K562 (cell line): ENCODE measurements at regions not wholly inside any gene's neighbourhood (a gene's known extent, or its start where the extent isn't known, plus 50 kb on each side); places are given as distances from the start of the nearest gene placed in this dataset.

Experiments
- ATAC-seq: fragments of 200-7000 bp; cut with Tn5 transposase; 3 replicates; pipeline ENCODE4 v1.9.1; 2020; ENCODE audit warnings: moderate library complexity
- BruUV-seq: library from RNA; stranded (reverse); fragments of 400-500 nt; replicated peaks from 2 replicates; lab custom pipeline; 2021; lab: Mats Ljungman, UMichigan
- CTCF ChIA-PET: fragments of 300-600 bp; formaldehyde crosslinking; extraction: SDS; loops from one replicate; lab custom pipeline; 2021; ENCODE audit warnings: low intra/inter-chr PET ratio; lab: Yijun Ruan, JAX
- POLR2A ChIA-PET: fragments of 300-600, 350-650 bp; sonication (Branson Sonifier 250); formaldehyde crosslinking; extraction: SDS; loops from one replicate; lab custom pipeline; 2021; ENCODE audit warnings: antibody characterized with exemption, inconsistent platforms; lab: Yijun Ruan, JAX
- DNase-seq, 4 experiments: peaks; one replicate each; pipeline versions ENCODE4 v3.0.0 to v3.0.0-alpha.2; 2011 to 2018; ENCODE audit warnings: low spot score in 3 of 4, mixed read lengths in 3 of 4; ENCODE audit errors: extremely low read depth in 1 of 4
- FAIRE-seq: peaks from 2 replicates; lab custom pipeline; 2011; peaks lifted over from hg19 to GRCh38; lab: Jason Lieb, UNC
- H2AFZ ChIP-seq: 2 replicates; pipeline ENCODE4 v1.6.0; 2011; ENCODE audit warnings: low read depth, low read length, control low read depth, inconsistent platforms
- H3K27ac ChIP-seq: fragments of 200-600 bp; 3 replicates; pipeline ENCODE4 v1.8.0; 2011; ENCODE audit warnings: low read depth, mild to moderate bottlenecking, control low read depth, inconsistent platforms, low read length, moderate library complexity, mixed read lengths; ENCODE audit errors: extremely low read depth
- H3K27me3 ChIP-seq, 2 experiments: fragments of 300-600 bp in 1 of 2; 2 replicates in 1 of 2; 3 replicates in 1 of 2; pipeline versions ENCODE4 v1.6.0 to v1.8.0; 2011; ENCODE audit warnings: inconsistent platforms in 2 of 2, low read length in 2 of 2, mild to moderate bottlenecking in 1 of 2, mixed read lengths in 1 of 2, moderate library complexity in 1 of 2; ENCODE audit not compliant: control insufficient read depth in 2 of 2, insufficient read depth in 2 of 2
- H3K36me3 ChIP-seq: fragments of 300-600 bp; 3 replicates; pipeline ENCODE4 v1.8.0; 2011; ENCODE audit warnings: mild to moderate bottlenecking, low read length, inconsistent platforms; ENCODE audit not compliant: control insufficient read depth, insufficient read depth
- H3K4me1 ChIP-seq, 2 experiments: fragments of 200-600 bp in 1 of 2; replicated peaks in 1 of 2; 2 replicates in 1 of 2; 3 replicates in 1 of 2; pipeline versions ENCODE4 v1.5.1 to v1.8.0; 2011; ENCODE audit warnings: inconsistent platforms in 2 of 2, low read length in 2 of 2, mild to moderate bottlenecking in 1 of 2, mixed read lengths in 1 of 2, moderate library complexity in 1 of 2; ENCODE audit not compliant: control insufficient read depth in 2 of 2, insufficient read depth in 2 of 2
- H3K4me2 ChIP-seq: 2 replicates; pipeline ENCODE4 v1.6.1; 2011; ENCODE audit warnings: low read length, control low read depth, inconsistent platforms, mixed read lengths; ENCODE audit not compliant: insufficient read depth
- H3K4me3 ChIP-seq: fragments of 200-600 bp; sonication (generic), shearing (Covaris generic); 2 replicates; pipeline ENCODE4 v1.5.1; 2016; ENCODE audit warnings: control low read depth, inconsistent platforms
- H3K79me2 ChIP-seq: fragments of 200-600 bp; 3 replicates; pipeline ENCODE4 v1.8.0; 2011; ENCODE audit warnings: low read length, inconsistent platforms; ENCODE audit not compliant: control insufficient read depth, insufficient read depth
- H3K9ac ChIP-seq, 2 experiments: 2 replicates each; pipeline versions ENCODE4 v1.6.0 to v1.6.1; 2011; ENCODE audit warnings: low read depth in 2 of 2, low read length in 2 of 2, control low read depth in 1 of 2, inconsistent platforms in 1 of 2, mild to moderate bottlenecking in 1 of 2, mixed read lengths in 1 of 2; ENCODE audit not compliant: insufficient read depth in 1 of 2
- H3K9me1 ChIP-seq: one replicate; pipeline ENCODE4 v1.6.0; 2011; ENCODE audit warnings: inconsistent platforms, mild to moderate bottlenecking, low read length, moderate library complexity; ENCODE audit not compliant: control insufficient read depth, insufficient read depth
- H3K9me3 ChIP-seq: replicated peaks from 2 replicates; pipeline ENCODE4 v1.5.1; 2011; ENCODE audit warnings: low read depth, low read length, inconsistent platforms; ENCODE audit not compliant: control insufficient read depth, insufficient read depth
- H4K20me1 ChIP-seq: replicated peaks from 2 replicates; pipeline ENCODE4 v1.6.1; 2011; ENCODE audit warnings: low read length, inconsistent platforms, mixed read lengths; ENCODE audit not compliant: control insufficient read depth, insufficient read depth
- BRF1 ChIP-seq: IDR thresholded peaks from 3 replicates; pipeline ENCODE4 v1.6.1; 2011; ENCODE audit warnings: borderline replicate concordance, mild to moderate bottlenecking; ENCODE audit not compliant: insufficient read length; ENCODE audit errors: extremely low read depth
- CC2D1A ChIP-seq: fragments of 450-650 bp; IDR thresholded peaks from 2 replicates; pipeline ENCODE4 v1.6.1; 2017; ENCODE audit warnings: mild to moderate bottlenecking
- CHD1 ChIP-seq: fragments of 200-600 bp; sonication (generic); IDR thresholded peaks from one replicate; pipeline ENCODE4 v1.6.1; 2012; ENCODE audit warnings: mild to moderate bottlenecking, moderate library complexity, low read length, inconsistent platforms
- HDAC1 ChIP-seq, 2 experiments: fragments of 450-650 bp; IDR thresholded peaks; 2 replicates each; pipeline ENCODE4 v1.6.1; 2016 to 2017; ENCODE audit warnings: inconsistent platforms in 1 of 2, mild to moderate bottlenecking in 1 of 2, moderate library complexity in 1 of 2
- PHTF2 ChIP-seq: fragments of 250-450 bp; sonication (Bioruptor Pico); IDR thresholded peaks from 2 replicates; pipeline ENCODE4 v1.5.0; 2021; ENCODE audit warnings: mild to moderate bottlenecking
- SMARCE1 ChIP-seq: fragments of 450-650 bp; IDR thresholded peaks from 2 replicates; pipeline ENCODE4 v1.7.1; 2016; ENCODE audit warnings: mild to moderate bottlenecking
- XRCC5 ChIP-seq: fragments of 200-400 bp; formaldehyde crosslinking; IDR thresholded peaks from 2 replicates; pipeline ENCODE4 v1.6.1; 2017; ENCODE audit warnings: low read depth, mild to moderate bottlenecking, low read length
- ZFP36 ChIP-seq: fragments of 150-350 bp; IDR thresholded peaks from 2 replicates; pipeline ENCODE4 v1.6.1; 2018; ENCODE audit warnings: low read length, low read depth; ENCODE audit not compliant: partially characterized antibody
- ZNF121 ChIP-seq: sonication (generic); formaldehyde crosslinking; conservative IDR thresholded peaks from 2 replicates; pipeline ENCODE4 v1.8.0; 2022; ENCODE audit warnings: missing genetic modification reagents
- ZNF184 ChIP-seq: sonication (generic); formaldehyde crosslinking; IDR thresholded peaks from 2 replicates; pipeline ENCODE4 v1.5.0; 2020; ENCODE audit warnings: missing genetic modification reagents
- WGBS: fragments of 100-300 bp; shearing (Covaris generic); methylation state at CpG from one replicate; pipeline ENCODE4 v1.1.6; 2016; ENCODE audit warnings: low coverage, mixed read lengths; ENCODE audit not compliant: insufficient coverage; ENCODE audit errors: missing lambda C conversion rate; 5-methylcytosine and 5-hydroxymethylcytosine counted together
- in situ Hi-C: fragments of 300-500 bp; cut with MboI; formaldehyde crosslinking; loops from 4 replicates; pipeline ENCODE4 v1.15.0; 2018; ENCODE audit warnings: inconsistent platforms, mixed read lengths
- intact Hi-C: fragments of 100-400 bp; cut with micrococcal nuclease; formaldehyde crosslinking; loops from 2 replicates; pipeline ENCODE4 v1.14.2; 2022
- TF ChIP-seq, protein P1 (sequence below): fragments of 200-800 bp; sonication (Bioruptor generic); IDR thresholded peaks from 2 replicates; pipeline ENCODE4 v1.6.1; 2016; ENCODE audit warnings: missing genetic modification characterization, missing compliant biosample characterization
- TF ChIP-seq, protein P2 (sequence below): fragments of 250-450 bp; sonication (Bioruptor Pico); IDR thresholded peaks from 2 replicates; pipeline ENCODE4 v1.8.0; 2022; ENCODE audit warnings: inconsistent platforms
- TF ChIP-seq, protein P3 (sequence below): fragments of 250-450 bp; sonication (Bioruptor Pico); IDR thresholded peaks from 2 replicates; pipeline ENCODE4 v1.5.0; 2021; ENCODE audit warnings: mild to moderate bottlenecking, moderate library complexity

DNA sequence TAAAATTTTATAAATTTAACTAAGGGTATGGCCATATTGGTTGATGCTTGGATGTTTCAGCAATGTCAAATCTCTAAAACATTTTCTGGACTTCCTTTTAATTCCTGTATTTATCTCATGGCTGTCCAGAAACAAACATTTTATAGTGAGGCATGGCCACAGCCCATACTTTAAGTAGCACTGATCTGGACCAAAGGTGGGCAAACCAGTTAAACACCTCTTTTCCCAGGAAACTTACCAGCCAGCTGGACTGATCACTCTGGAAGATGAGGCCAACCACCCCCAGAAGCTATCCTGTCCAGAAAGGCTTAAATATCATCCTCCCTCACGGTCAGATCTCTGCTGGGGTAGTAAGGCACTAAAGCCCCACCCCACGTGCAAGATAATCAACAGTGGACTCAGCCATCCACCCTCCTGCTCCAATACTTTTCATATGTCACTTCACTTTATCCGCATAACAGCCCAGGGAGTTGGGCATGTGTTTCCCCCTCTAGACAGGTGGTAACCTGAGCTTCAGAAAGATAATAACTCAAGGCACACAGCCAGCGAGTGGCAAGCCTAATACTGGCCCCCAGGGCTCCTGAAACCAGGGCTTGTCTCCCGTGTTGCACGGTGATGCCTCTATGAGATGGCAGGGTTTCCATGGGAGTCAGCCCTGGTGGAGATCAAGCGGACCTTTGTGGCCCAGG lies 120.5 kb upstream of the NGF start:
- H3K4me1 ChIP-seq = no peaks in the 10 kb centered on the region
- FAIRE-seq (no peak), ATAC-seq (no peak)

More for the DNA sequence above, 120.5 kb upstream of the NGF start:
- in situ Hi-C loops = no loop called here
- Histone ChIP-seq H3K9ac (no peak overlapping the region), H3K9me1 (no peaks in the 10 kb centered on the region), H3K27me3 (peaks cover 0 to 26% of the 10 kb centered on the region in 2 experiments; a peak in 2 of 5 replicates), H3K4me2 (no peak overlapping the region), H3K4me3 (no peak overlapping the region), H4K20me1 (no peaks in the 10 kb centered on the region), H3K27ac (no peak overlapping the region), H3K9me3 (no peaks in the 10 kb centered on the region), H3K79me2 (no peaks in the 10 kb centered on the region), H2AFZ (no peak overlapping the region), H3K36me3 (no peaks in the 10 kb centered on the region)
- CTCF ChIA-PET = no interaction called here
- DNase-seq = no peak
- intact Hi-C loops = no loop called here
- 0% methylated on average over 7 of the region's 7 CpGs for WGBS
- POLR2A ChIA-PET = no interaction called here
- TF ChIP-seq ZNF121 (no peak), CC2D1A (no peak), SMARCE1 (no peak), HDAC1 (IDR thresholded peaks at IDR 0.05) (no peak), XRCC5 (no peak), ZNF184 (CRISPR knock-in tag) (no peak), PHTF2 (no peak), BRF1 (no peak), CHD1 (no peak), ZFP36 (no peak)
- TF ChIP-seq, protein P1, sequence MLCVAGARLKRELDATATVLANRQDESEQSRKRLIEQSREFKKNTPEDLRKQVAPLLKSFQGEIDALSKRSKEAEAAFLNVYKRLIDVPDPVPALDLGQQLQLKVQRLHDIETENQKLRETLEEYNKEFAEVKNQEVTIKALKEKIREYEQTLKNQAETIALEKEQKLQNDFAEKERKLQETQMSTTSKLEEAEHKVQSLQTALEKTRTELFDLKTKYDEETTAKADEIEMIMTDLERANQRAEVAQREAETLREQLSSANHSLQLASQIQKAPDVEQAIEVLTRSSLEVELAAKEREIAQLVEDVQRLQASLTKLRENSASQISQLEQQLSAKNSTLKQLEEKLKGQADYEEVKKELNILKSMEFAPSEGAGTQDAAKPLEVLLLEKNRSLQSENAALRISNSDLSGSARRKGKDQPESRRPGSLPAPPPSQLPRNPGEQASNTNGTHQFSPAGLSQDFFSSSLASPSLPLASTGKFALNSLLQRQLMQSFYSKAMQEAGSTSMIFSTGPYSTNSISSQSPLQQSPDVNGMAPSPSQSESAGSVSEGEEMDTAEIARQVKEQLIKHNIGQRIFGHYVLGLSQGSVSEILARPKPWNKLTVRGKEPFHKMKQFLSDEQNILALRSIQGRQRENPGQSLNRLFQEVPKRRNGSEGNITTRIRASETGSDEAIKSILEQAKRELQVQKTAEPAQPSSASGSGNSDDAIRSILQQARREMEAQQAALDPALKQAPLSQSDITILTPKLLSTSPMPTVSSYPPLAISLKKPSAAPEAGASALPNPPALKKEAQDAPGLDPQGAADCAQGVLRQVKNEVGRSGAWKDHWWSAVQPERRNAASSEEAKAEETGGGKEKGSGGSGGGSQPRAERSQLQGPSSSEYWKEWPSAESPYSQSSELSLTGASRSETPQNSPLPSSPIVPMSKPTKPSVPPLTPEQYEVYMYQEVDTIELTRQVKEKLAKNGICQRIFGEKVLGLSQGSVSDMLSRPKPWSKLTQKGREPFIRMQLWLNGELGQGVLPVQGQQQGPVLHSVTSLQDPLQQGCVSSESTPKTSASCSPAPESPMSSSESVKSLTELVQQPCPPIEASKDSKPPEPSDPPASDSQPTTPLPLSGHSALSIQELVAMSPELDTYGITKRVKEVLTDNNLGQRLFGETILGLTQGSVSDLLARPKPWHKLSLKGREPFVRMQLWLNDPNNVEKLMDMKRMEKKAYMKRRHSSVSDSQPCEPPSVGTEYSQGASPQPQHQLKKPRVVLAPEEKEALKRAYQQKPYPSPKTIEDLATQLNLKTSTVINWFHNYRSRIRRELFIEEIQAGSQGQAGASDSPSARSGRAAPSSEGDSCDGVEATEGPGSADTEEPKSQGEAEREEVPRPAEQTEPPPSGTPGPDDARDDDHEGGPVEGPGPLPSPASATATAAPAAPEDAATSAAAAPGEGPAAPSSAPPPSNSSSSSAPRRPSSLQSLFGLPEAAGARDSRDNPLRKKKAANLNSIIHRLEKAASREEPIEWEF (CRISPR knock-in tag) = no peak
- TF ChIP-seq, protein P2, sequence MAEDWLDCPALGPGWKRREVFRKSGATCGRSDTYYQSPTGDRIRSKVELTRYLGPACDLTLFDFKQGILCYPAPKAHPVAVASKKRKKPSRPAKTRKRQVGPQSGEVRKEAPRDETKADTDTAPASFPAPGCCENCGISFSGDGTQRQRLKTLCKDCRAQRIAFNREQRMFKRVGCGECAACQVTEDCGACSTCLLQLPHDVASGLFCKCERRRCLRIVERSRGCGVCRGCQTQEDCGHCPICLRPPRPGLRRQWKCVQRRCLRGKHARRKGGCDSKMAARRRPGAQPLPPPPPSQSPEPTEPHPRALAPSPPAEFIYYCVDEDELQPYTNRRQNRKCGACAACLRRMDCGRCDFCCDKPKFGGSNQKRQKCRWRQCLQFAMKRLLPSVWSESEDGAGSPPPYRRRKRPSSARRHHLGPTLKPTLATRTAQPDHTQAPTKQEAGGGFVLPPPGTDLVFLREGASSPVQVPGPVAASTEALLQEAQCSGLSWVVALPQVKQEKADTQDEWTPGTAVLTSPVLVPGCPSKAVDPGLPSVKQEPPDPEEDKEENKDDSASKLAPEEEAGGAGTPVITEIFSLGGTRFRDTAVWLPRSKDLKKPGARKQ = no peak
- TF ChIP-seq, protein P3, sequence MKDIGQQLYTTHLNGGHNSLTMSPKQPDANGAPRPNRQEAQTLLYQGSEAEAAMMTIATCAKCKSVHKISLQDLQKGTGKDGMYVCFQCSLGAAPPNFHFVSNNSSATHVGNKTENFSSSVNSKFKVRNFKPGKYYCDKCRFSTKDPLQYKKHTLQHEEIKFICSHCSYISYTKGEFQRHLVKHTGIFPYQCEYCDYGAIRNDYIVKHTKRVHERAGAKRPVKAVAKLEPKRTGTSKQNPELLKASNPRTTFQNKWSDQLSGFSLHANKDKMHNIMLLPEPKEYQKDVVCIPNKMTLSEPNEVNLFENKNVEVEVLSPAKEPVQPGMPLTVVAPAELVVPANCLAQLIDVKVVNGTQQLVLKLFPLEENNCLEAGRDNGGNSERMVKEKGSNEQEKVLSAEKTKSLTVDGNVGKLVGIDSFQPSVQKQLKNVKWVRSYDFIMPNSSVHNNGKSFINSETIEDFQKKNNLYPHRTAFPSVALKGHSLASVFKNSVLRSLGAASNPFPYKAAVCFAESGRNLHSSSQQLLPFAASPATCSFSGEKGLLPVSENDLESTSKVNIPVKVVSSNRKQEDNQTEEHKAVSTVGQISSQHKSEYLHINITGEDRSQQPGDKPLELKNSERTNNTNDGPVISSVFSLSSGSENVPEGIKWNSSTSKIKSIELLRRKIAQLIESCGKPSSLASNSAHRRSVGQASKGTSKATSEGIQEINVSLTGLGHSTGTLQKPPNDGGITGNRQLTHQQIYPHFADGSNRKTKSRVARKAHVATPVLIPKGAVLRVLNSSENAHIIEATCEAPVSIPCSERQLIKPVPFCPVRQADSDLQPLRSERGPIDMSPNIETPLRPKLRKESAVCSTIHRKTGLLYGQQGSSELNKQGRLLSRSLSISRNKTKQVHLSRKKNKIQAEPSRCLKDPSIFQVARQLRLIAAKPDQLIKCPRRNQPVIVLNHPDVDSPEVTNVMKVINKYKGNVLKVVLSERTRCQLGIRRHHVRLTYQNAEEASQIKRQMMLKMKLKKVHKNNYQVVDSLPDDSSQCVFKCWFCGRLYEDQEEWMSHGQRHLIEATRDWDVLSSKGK = no peak
- BruUV-seq = no TSS peak
